OCI-LY1 (cell line): ENCODE measurements at regions not wholly inside any gene's neighbourhood (a gene's known extent, or its start where the extent isn't known, plus 50 kb on each side); places are given as distances from the start of the nearest gene placed in this dataset.

ENCODE experiments used
- H2AFZ ChIP-seq: fragments of 200-600 bp; sonication (generic), shearing (Covaris generic); 2 replicates; pipeline ENCODE4 v1.6.0; 2014; ENCODE audit warnings: antibody characterized with exemption, mild to moderate bottlenecking, low read length
- H3F3A ChIP-seq: fragments of 200-600 bp; sonication (generic), shearing (Covaris generic); 2 replicates; pipeline ENCODE4 v1.6.0; 2014; ENCODE audit warnings: mild to moderate bottlenecking, antibody characterized with exemption, low read length, moderate library complexity; ENCODE audit not compliant: insufficient read depth
- H3K27ac ChIP-seq: fragments of 200-600 bp; sonication (generic); 2 replicates; pipeline ENCODE4 v1.5.1; 2014; ENCODE audit warnings: low read length, mixed run types, mild to moderate bottlenecking, low read depth; ENCODE audit not compliant: poor library complexity, severe bottlenecking
- H3K27me3 ChIP-seq: fragments of 200-600 bp; sonication (generic); 2 replicates; pipeline ENCODE4 v1.6.0; 2014; ENCODE audit warnings: antibody characterized with exemption, mild to moderate bottlenecking, low read length, moderate library complexity; ENCODE audit not compliant: insufficient read depth
- H3K36me3 ChIP-seq: fragments of 200-600 bp; sonication (generic); 2 replicates; pipeline ENCODE4 v1.6.1; 2014; ENCODE audit warnings: mild to moderate bottlenecking, antibody characterized with exemption, low read length, moderate library complexity, mixed read lengths; ENCODE audit not compliant: insufficient read depth
- H3K4me1 ChIP-seq: fragments of 200-600 bp; sonication (generic); 2 replicates; pipeline ENCODE4 v1.5.1; 2014; ENCODE audit warnings: mild to moderate bottlenecking, low read length, moderate library complexity; ENCODE audit not compliant: insufficient read depth, severe bottlenecking
- H3K4me2 ChIP-seq: fragments of 200-600 bp; sonication (generic), shearing (Covaris generic); 2 replicates; pipeline ENCODE4 v1.6.1; 2014; ENCODE audit warnings: low read length
- H3K4me3 ChIP-seq: fragments of 200-600 bp; sonication (generic); 2 replicates; pipeline ENCODE4 v1.5.1; 2014; ENCODE audit warnings: low read length, low read depth, mild to moderate bottlenecking, mixed read lengths; ENCODE audit not compliant: poor library complexity, severe bottlenecking
- H3K79me2 ChIP-seq: fragments of 200-600 bp; shearing (Covaris generic); 2 replicates; pipeline ENCODE4 v1.6.1; 2016; ENCODE audit warnings: mixed run types, low read length, mixed read lengths; ENCODE audit not compliant: insufficient read depth
- H3K9ac ChIP-seq: fragments of 200-600 bp; sonication (generic), shearing (Covaris generic); 2 replicates; pipeline ENCODE4 v1.6.1; 2014; ENCODE audit warnings: mild to moderate bottlenecking, low read length, mixed read lengths
- H3K9me2 ChIP-seq: fragments of 200-600 bp; sonication (generic), shearing (Covaris generic); 2 replicates; pipeline ENCODE4 v1.6.1; 2014; ENCODE audit warnings: low read depth, mild to moderate bottlenecking, low read length, mixed read lengths
- H3K9me3 ChIP-seq: fragments of 200-600 bp; shearing (Covaris generic); 2 replicates; pipeline ENCODE4 v1.6.1; 2014; ENCODE audit warnings: low read length, mixed read lengths
- H4K20me1 ChIP-seq: fragments of 200-600 bp; sonication (generic), shearing (Covaris generic); 2 replicates; pipeline ENCODE4 v1.6.0; 2016; ENCODE audit warnings: mild to moderate bottlenecking, low read length; ENCODE audit not compliant: insufficient read depth
- CTCF ChIP-seq: fragments of 200-600 bp; sonication (generic), shearing (Covaris generic); IDR thresholded peaks from 2 replicates; pipeline ENCODE4 v1.5.1; 2017; ENCODE audit warnings: mild to moderate bottlenecking, antibody characterized with exemption, low read length, moderate library complexity, mixed read lengths
- EZH2 ChIP-seq: fragments of 200-600 bp; sonication (generic), shearing (Covaris generic); IDR thresholded peaks from 2 replicates; pipeline ENCODE4 v1.8.0; 2017; ENCODE audit warnings: borderline replicate concordance, mixed run types, mild to moderate bottlenecking, antibody characterized with exemption, low read length, moderate library complexity, mixed read lengths

DNA sequence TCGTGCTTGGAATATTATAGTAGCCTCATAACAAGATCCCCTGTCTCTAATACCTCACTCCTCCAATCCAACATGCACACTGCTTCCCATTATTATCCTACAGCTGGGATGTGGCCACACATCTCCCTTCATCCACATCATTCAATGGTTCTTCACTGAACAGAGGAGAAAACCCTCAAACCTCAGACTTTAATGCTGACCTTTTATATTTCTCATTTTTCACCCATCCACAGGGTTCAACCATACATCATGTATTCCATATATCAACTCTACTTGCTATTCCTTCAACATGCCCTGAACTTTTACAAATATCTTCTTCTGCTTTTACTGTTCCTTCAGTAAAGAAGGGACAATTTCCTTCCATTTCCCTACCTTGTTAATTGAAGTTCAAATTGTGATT lies 396.8 kb downstream of the TLE4 start:
- Histone ChIP-seq H3K27me3 (no peaks in the 10 kb centered on the region), H2AFZ (no peak overlapping the region), H3F3A (no peaks in the 10 kb centered on the region), H4K20me1 (no peaks in the 10 kb centered on the region), H3K27ac (no peak overlapping the region), H3K9me2 (no peaks in the 10 kb centered on the region), H3K4me3 (no peak overlapping the region), H3K4me2 (no peak overlapping the region), H3K79me2 (no peaks in the 10 kb centered on the region), H3K9me3 (no peaks in the 10 kb centered on the region), H3K4me1 (no peaks in the 10 kb centered on the region), H3K36me3 (no peaks in the 10 kb centered on the region), H3K9ac (no peak overlapping the region)
- TF ChIP-seq CTCF (no peak), EZH2 (no peak)

- H3K9me3 ChIP-seq: no peaks in the 10 kb centered on the region
- H4K20me1 ChIP-seq: no peaks in the 10 kb centered on the region
Measured at GRCh38 chr9:79962836-79963235, 391.1 kb downstream of the TLE4 start.

DNA sequence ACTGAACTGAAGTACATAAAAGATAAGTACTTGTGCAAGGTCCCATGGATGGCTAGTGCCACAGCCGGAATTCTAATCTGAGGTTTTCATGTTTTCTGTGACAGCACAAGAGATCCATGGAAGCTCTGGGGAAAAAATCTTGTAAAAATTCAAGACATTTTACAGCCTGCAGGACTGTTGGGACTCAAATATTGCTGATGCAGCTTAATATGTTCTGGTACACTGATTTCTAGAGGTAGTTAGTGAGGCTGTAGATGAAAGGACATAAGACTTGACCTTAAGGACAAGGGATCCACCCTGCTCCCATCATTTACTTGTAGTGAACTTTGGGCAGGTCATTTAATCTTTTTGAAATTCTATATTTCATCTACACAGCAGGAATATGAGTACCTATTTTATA lies 390.4 kb downstream of the TLE4 start:
- no peaks in the 10 kb centered on the region for H3K79me2 ChIP-seq
- H3K27me3 ChIP-seq: no peaks in the 10 kb centered on the region

More at GRCh38 chr9:79962836-79963235, 391.1 kb downstream of the TLE4 start:
- Histone ChIP-seq H3K9ac (no peak overlapping the region), H3K36me3 (no peaks in the 10 kb centered on the region), H3K27ac (no peak overlapping the region), H3F3A (no peaks in the 10 kb centered on the region), H3K9me2 (no peaks in the 10 kb centered on the region), H3K4me2 (no peak overlapping the region), H3K4me3 (no peak overlapping the region), H3K27me3 (no peaks in the 10 kb centered on the region), H3K4me1 (no peaks in the 10 kb centered on the region), H2AFZ (no peak overlapping the region), H3K79me2 (no peaks in the 10 kb centered on the region)
- TF ChIP-seq EZH2 (no peak), CTCF (no peak)

More for the DNA sequence above, 390.4 kb downstream of the TLE4 start:
- H3K9me3 ChIP-seq: no peaks in the 10 kb centered on the region
- H3K4me1 ChIP-seq: no peaks in the 10 kb centered on the region
- H3F3A ChIP-seq: no peaks in the 10 kb centered on the region
- H4K20me1 ChIP-seq: no peaks in the 10 kb centered on the region
- no peak overlapping the region for H3K9ac ChIP-seq
- H3K27ac ChIP-seq: no peak overlapping the region
- no peak overlapping the region for H2AFZ ChIP-seq
- H3K4me3 ChIP-seq: no peak overlapping the region
- no peaks in the 10 kb centered on the region for H3K36me3 ChIP-seq
- no peak overlapping the region for H3K4me2 ChIP-seq
- TF ChIP-seq EZH2: no peak
- TF ChIP-seq CTCF: no peak
- H3K9me2 ChIP-seq: no peaks in the 10 kb centered on the region
